Endothelial cell of umbilical vein (primary cell): ENCODE measurements at regions not wholly inside any gene's neighbourhood (a gene's known extent, or its start where the extent isn't known, plus 50 kb on each side); places are given as distances from the start of the nearest gene placed in this dataset.
"Not testable (repeated sequence)": the region's sequence is repeated elsewhere in the genome, so short reads cannot be mapped to it uniquely, and the experiment has no call there.

Experiments
- BruUV-seq: library from RNA; stranded (reverse); fragments of 400-500 nt; replicated peaks from 2 replicates; lab custom pipeline; 2021; lab: Mats Ljungman, UMichigan
- CTCF ChIA-PET: fragments of 300-600, 350-600 bp; sonication (Branson Sonifier 250); formaldehyde crosslinking; loops from one replicate; lab custom pipeline; 2021; ENCODE audit warnings: antibody characterized with exemption, inconsistent platforms; lab: Charles Lee
- POLR2A ChIA-PET: fragments of 300-600, 350-600 bp; sonication (Branson Sonifier 250); formaldehyde crosslinking; loops from one replicate; lab custom pipeline; 2021; ENCODE audit warnings: antibody characterized with exemption, inconsistent platforms; lab: Charles Lee
- DNase-seq: peaks from one replicate; pipeline ENCODE4 v3.0.0-alpha.2; 2011; ENCODE audit warnings: low read depth, low spot score
- FAIRE-seq: peaks from 2 replicates; lab custom pipeline; 2011; peaks lifted over from hg19 to GRCh38; lab: Jason Lieb, UNC
- H2AFZ ChIP-seq: 2 replicates; pipeline ENCODE4 v1.6.0; 2012; ENCODE audit warnings: low read depth, low read length, control low read depth, inconsistent platforms
- H3K27ac ChIP-seq: 2 replicates; pipeline ENCODE4 v1.5.1; 2011; ENCODE audit warnings: low read depth, mild to moderate bottlenecking, control low read depth, low read length, moderate library complexity; ENCODE audit not compliant: insufficient read depth
- H3K27me3 ChIP-seq, 2 experiments: 2 replicates each; pipeline versions ENCODE4 v1.6.0 to v1.6.1; 2011; ENCODE audit warnings: low read length in 2 of 2, mixed read lengths in 1 of 2; ENCODE audit not compliant: control insufficient read depth in 2 of 2, insufficient read depth in 2 of 2
- H3K36me3 ChIP-seq, 2 experiments: 2 replicates in 1 of 2; 3 replicates in 1 of 2; pipeline ENCODE4 v1.5.1; 2011; ENCODE audit warnings: low read length in 2 of 2, mild to moderate bottlenecking in 1 of 2, moderate library complexity in 1 of 2; ENCODE audit not compliant: control insufficient read depth in 2 of 2, insufficient read depth in 2 of 2; ENCODE audit errors: extremely low read depth in 1 of 2
- H3K4me1 ChIP-seq: 3 replicates; pipeline ENCODE4 v1.5.1; 2011; ENCODE audit warnings: mild to moderate bottlenecking, low read length; ENCODE audit not compliant: control insufficient read depth, insufficient read depth; ENCODE audit errors: extremely low read depth
- H3K4me2 ChIP-seq: 2 replicates; pipeline ENCODE4 v1.6.1; 2011; ENCODE audit warnings: low read length, control low read depth, mixed read lengths; ENCODE audit not compliant: insufficient read depth
- H3K4me3 ChIP-seq, 3 experiments: fragments of 200-600 bp in 1 of 3; sonication (generic), shearing (Covaris generic) in 1 of 3; replicated peaks in 1 of 3; 2 replicates each; pipeline ENCODE4 v1.5.1; 2011 to 2016; ENCODE audit warnings: control low read depth in 3 of 3, low read length in 3 of 3, mild to moderate bottlenecking in 2 of 3, inconsistent platforms in 1 of 3, low read depth in 1 of 3, moderate library complexity in 1 of 3; ENCODE audit not compliant: insufficient read depth in 1 of 3
- H3K79me2 ChIP-seq: 2 replicates; pipeline ENCODE4 v1.6.0; 2012; ENCODE audit warnings: low read length, inconsistent platforms; ENCODE audit not compliant: control insufficient read depth, insufficient read depth
- H3K9ac ChIP-seq: replicated peaks from 2 replicates; pipeline ENCODE3; 2011; ENCODE audit warnings: low read length, control low read depth; ENCODE audit not compliant: insufficient read depth; ENCODE audit errors: extremely low read depth
- H3K9me1 ChIP-seq: replicated peaks from 3 replicates; pipeline ENCODE4 v1.6.0; 2011; ENCODE audit warnings: mild to moderate bottlenecking, low read length; ENCODE audit not compliant: control insufficient read depth, insufficient read depth; ENCODE audit errors: extremely low read depth
- H3K9me3 ChIP-seq: replicated peaks from 2 replicates; pipeline ENCODE4 v1.5.1; 2012; ENCODE audit warnings: low read length, inconsistent platforms; ENCODE audit not compliant: control insufficient read depth, insufficient read depth
- H4K20me1 ChIP-seq: replicated peaks from 2 replicates; pipeline ENCODE3; 2011; ENCODE audit warnings: mild to moderate bottlenecking, low read length; ENCODE audit not compliant: control insufficient read depth, insufficient read depth; ENCODE audit errors: extremely low read depth
- dilution Hi-C: fragments of 300-500 bp; cut with MboI; formaldehyde crosslinking; loops from one replicate; pipeline ENCODE4 v1.15.0; 2019; ENCODE audit warnings: low sequenced_read_pairs; ENCODE audit not compliant: extremely low pct_ligation_motif_present
- intact Hi-C: fragments of 100-400 bp; cut with micrococcal nuclease; formaldehyde crosslinking; loops from one replicate; pipeline ENCODE4 v1.10.0; 2022
- TF ChIP-seq, protein P1 (sequence below), 2 donors: IDR thresholded peaks; 1 replicate in 1 of 2; 2 replicates in 1 of 2; pipeline ENCODE4 v1.5.1; 2011; ENCODE audit warnings: low read length in 2 of 2, mild to moderate bottlenecking in 2 of 2, moderate library complexity in 2 of 2, control low read depth in 1 of 2, inconsistent platforms in 1 of 2, low read depth in 1 of 2; ENCODE audit not compliant: insufficient read depth in 1 of 2; ENCODE audit errors: extremely low read depth in 1 of 2

DNA sequence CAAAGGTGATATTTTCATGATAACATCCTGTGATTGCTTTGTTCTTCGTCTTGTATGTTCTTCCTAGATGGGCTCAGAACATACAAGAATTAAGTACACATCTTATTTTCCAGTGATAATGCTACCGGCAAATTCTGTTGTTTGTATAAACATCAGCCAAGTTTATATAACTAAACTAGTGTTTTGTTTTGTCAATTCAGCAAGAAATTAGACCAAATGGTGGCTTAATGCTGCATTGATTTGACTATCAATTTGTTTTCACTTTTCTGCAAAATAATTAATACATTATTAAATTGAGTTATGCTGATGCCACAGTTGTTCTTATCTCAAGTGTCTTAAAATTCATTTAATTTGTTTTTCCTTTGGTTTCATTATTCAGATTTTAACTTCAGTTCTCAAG lies 177.7 kb downstream of the OR4F29 start:
- H2AFZ ChIP-seq, H3K79me2 ChIP-seq, H3K9me3 ChIP-seq, H3K36me3 ChIP-seq, H3K4me1 ChIP-seq, POLR2A ChIA-PET, CTCF ChIA-PET, FAIRE-seq, H4K20me1 ChIP-seq, H3K4me3 ChIP-seq, H3K4me2 ChIP-seq, H3K27me3 ChIP-seq, BruUV-seq, H3K9ac ChIP-seq, DNase-seq, H3K9me1 ChIP-seq, intact Hi-C loops, dilution Hi-C loops, H3K27ac ChIP-seq: not testable (repeated sequence)

DNA sequence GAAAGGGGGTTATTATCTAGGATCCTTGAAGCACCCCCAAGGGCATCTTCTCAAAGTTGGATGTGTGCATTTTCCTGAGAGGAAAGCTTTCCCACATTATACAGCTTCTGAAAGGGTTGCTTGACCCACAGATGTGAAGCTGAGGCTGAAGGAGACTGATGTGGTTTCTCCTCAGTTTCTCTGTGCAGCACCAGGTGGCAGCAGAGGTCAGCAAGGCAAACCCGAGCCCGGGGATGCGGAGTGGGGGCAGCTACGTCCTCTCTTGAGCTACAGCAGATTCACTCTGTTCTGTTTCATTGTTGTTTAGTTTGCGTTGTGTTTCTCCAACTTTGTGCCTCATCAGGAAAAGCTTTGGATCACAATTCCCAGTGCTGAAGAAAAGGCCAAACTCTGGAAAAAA lies 183.7 kb downstream of the OR4F29 start:
- FAIRE-seq: not testable (repeated sequence)

More for the DNA sequence above, 183.7 kb downstream of the OR4F29 start:
- H3K9me3 ChIP-seq, BruUV-seq, H3K79me2 ChIP-seq, H3K4me3 ChIP-seq, intact Hi-C loops, H2AFZ ChIP-seq, H3K9me1 ChIP-seq, POLR2A ChIA-PET, H4K20me1 ChIP-seq, H3K27me3 ChIP-seq, CTCF ChIA-PET, H3K4me1 ChIP-seq, dilution Hi-C loops, H3K9ac ChIP-seq, H3K36me3 ChIP-seq, H3K27ac ChIP-seq, H3K4me2 ChIP-seq: not testable (repeated sequence)
- TF ChIP-seq, protein P1, sequence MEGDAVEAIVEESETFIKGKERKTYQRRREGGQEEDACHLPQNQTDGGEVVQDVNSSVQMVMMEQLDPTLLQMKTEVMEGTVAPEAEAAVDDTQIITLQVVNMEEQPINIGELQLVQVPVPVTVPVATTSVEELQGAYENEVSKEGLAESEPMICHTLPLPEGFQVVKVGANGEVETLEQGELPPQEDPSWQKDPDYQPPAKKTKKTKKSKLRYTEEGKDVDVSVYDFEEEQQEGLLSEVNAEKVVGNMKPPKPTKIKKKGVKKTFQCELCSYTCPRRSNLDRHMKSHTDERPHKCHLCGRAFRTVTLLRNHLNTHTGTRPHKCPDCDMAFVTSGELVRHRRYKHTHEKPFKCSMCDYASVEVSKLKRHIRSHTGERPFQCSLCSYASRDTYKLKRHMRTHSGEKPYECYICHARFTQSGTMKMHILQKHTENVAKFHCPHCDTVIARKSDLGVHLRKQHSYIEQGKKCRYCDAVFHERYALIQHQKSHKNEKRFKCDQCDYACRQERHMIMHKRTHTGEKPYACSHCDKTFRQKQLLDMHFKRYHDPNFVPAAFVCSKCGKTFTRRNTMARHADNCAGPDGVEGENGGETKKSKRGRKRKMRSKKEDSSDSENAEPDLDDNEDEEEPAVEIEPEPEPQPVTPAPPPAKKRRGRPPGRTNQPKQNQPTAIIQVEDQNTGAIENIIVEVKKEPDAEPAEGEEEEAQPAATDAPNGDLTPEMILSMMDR (IDR thresholded peaks at IDR 0.05; ENCODE audit: extremely low read depth in 1 of 2, insufficient read depth in 1 of 2, low read depth in 1 of 2, low read length in 2 of 2): peak in 1 of 2 donors; percentile 48
- peak; percentile 53 for DNase-seq
